Neural progenitor cell (in vitro differentiated cells): ENCODE measurements at regions not wholly inside any gene's neighbourhood (a gene's known extent, or its start where the extent isn't known, plus 50 kb on each side); places are given as distances from the start of the nearest gene placed in this dataset.

ENCODE experiments used
- EZH2 ChIP-seq: fragments of 200-600 bp; sonication (generic); IDR thresholded peaks from 2 replicates; pipeline ENCODE4 v1.6.1; 2017; ENCODE audit warnings: antibody characterized with exemption, mild to moderate bottlenecking, moderate library complexity
- TF ChIP-seq, protein P1 (sequence below): fragments of 200-600 bp; sonication (generic); IDR thresholded peaks from 2 replicates; pipeline ENCODE4 v1.5.1; 2017; ENCODE audit warnings: antibody characterized with exemption, mild to moderate bottlenecking

DNA sequence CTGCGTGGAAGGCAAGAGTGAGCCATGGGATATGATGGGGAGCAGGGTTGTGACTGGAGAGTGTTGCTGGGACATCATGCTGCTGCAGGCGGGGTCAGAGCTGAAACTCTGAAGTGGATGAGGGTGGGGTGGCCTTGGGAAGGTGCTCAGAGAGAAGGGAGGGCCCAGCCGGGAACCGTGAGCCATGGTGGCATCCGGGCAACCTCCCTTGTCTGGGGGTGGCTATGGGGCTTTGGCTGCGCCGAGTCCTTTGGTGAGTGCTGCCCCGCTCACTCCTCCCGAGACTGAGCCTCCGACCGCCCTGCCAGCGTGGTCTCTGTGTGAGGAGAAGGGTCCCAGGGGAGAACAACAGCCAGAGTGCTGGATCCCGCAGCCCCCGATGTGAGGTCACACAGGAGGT lies 632.0 kb downstream of the BRD1 start:
- TF ChIP-seq, protein P1, sequence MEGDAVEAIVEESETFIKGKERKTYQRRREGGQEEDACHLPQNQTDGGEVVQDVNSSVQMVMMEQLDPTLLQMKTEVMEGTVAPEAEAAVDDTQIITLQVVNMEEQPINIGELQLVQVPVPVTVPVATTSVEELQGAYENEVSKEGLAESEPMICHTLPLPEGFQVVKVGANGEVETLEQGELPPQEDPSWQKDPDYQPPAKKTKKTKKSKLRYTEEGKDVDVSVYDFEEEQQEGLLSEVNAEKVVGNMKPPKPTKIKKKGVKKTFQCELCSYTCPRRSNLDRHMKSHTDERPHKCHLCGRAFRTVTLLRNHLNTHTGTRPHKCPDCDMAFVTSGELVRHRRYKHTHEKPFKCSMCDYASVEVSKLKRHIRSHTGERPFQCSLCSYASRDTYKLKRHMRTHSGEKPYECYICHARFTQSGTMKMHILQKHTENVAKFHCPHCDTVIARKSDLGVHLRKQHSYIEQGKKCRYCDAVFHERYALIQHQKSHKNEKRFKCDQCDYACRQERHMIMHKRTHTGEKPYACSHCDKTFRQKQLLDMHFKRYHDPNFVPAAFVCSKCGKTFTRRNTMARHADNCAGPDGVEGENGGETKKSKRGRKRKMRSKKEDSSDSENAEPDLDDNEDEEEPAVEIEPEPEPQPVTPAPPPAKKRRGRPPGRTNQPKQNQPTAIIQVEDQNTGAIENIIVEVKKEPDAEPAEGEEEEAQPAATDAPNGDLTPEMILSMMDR: no peak
- TF ChIP-seq EZH2: no peak
